SKM-1 treated with dmso at 0.1 percent for 144 hours (cell line): ENCODE measurements at regions not wholly inside any gene's neighbourhood (a gene's known extent, or its start where the extent isn't known, plus 50 kb on each side); places are given as distances from the start of the nearest gene placed in this dataset.

Experiments
- DNase-seq: peaks from one replicate; lab custom pipeline; 2025; ENCODE audit not compliant: unreplicated experiment; lab: John Stamatoyannopoulos, UW

GRCh38 chr20:22732751-22733150, 148.4 kb upstream of the FOXA2 start:
- no peak for DNase-seq

GRCh38 chr20:22734946-22735647, 150.7 kb upstream of the FOXA2 start:
- peak; percentile 19 for DNase-seq

GRCh38 chr20:22740829-22741228, 156.5 kb upstream of the FOXA2 start:
- no peak for DNase-seq

GRCh38 chr20:22744341-22745193, 160.2 kb upstream of the FOXA2 start:
- DNase-seq: no peak

- no peak for DNase-seq
Measured at GRCh38 chr20:22745194-22745500, 160.8 kb upstream of the FOXA2 start.

GRCh38 chr20:22746957-22747356, 162.6 kb upstream of the FOXA2 start:
- DNase-seq: no peak

- DNase-seq: no peak
Measured at GRCh38 chr20:22752324-22752723, 168.0 kb upstream of the FOXA2 start.

GRCh38 chr20:22757424-22758183, 173.2 kb upstream of the FOXA2 start:
- DNase-seq: no peak

- DNase-seq: no peak
Measured at GRCh38 chr20:22758815-22759214, 174.4 kb upstream of the FOXA2 start.

- no peak for DNase-seq
Measured at GRCh38 chr20:22762576-22763256, 178.3 kb upstream of the FOXA2 start.

GRCh38 chr20:22763257-22763906, 179.0 kb upstream of the FOXA2 start:
- no peak for DNase-seq

- no peak for DNase-seq
Measured at GRCh38 chr20:22768266-22769178, 184.2 kb upstream of the FOXA2 start.

- no peak for DNase-seq
Measured at GRCh38 chr20:22770241-22770800, 185.9 kb upstream of the FOXA2 start.

GRCh38 chr20:22771706-22772105, 187.3 kb upstream of the FOXA2 start:
- no peak for DNase-seq

GRCh38 chr20:22773344-22773743, 189.0 kb upstream of the FOXA2 start:
- no peak for DNase-seq

GRCh38 chr20:22775256-22775655, 190.9 kb upstream of the FOXA2 start:
- DNase-seq: no peak

- DNase-seq: no peak
Measured at GRCh38 chr20:22775671-22776139, 191.3 kb upstream of the FOXA2 start.

- DNase-seq: no peak
Measured at GRCh38 chr20:22776369-22776768, 192.0 kb upstream of the FOXA2 start.

- no peak for DNase-seq
Measured at GRCh38 chr20:22779878-22780277, 195.5 kb upstream of the FOXA2 start.
